ELR (cell line): ENCODE measurements at regions not wholly inside any gene's neighbourhood (a gene's known extent, or its start where the extent isn't known, plus 50 kb on each side); places are given as distances from the start of the nearest gene placed in this dataset.

Experiments used
- DNase-seq: peaks from one replicate; pipeline ENCODE4 v3.0.0-alpha.2; 2015; ENCODE audit warnings: low read depth

- DNase-seq = peak; percentile 10
Observed at GRCh38 chr9:18149471-18150011, 324.4 kb upstream of the ADAMTSL1 start.

- DNase-seq = no peak
Observed at GRCh38 chr9:18154661-18155060, 319.3 kb upstream of the ADAMTSL1 start.

GRCh38 chr9:18159254-18159653 lies 314.7 kb upstream of the ADAMTSL1 start:
- no peak for DNase-seq

- no peak for DNase-seq
Observed at GRCh38 chr9:18163146-18163545, 310.8 kb upstream of the ADAMTSL1 start.

GRCh38 chr9:18167733-18168132 lies 306.2 kb upstream of the ADAMTSL1 start:
- no peak for DNase-seq

GRCh38 chr9:18173923-18174322 lies 300.0 kb upstream of the ADAMTSL1 start:
- no peak for DNase-seq

GRCh38 chr9:18182636-18183035 lies 291.3 kb upstream of the ADAMTSL1 start:
- DNase-seq = no peak

GRCh38 chr9:18183974-18184373 lies 290.0 kb upstream of the ADAMTSL1 start:
- no peak for DNase-seq

- no peak for DNase-seq
Observed at GRCh38 chr9:18184401-18184800, 289.6 kb upstream of the ADAMTSL1 start.

- no peak for DNase-seq
Observed at GRCh38 chr9:18185196-18185595, 288.8 kb upstream of the ADAMTSL1 start.

- DNase-seq = no peak
Observed at GRCh38 chr9:18188971-18189370, 285.0 kb upstream of the ADAMTSL1 start.

- DNase-seq = no peak
Observed at GRCh38 chr9:18189871-18190670, 283.9 kb upstream of the ADAMTSL1 start.

GRCh38 chr9:18190671-18191374 lies 283.1 kb upstream of the ADAMTSL1 start:
- DNase-seq = peak; percentile 4

- peak; percentile 10 for DNase-seq
Observed at GRCh38 chr9:18194316-18194715, 279.6 kb upstream of the ADAMTSL1 start.

GRCh38 chr9:18195223-18195622 lies 278.7 kb upstream of the ADAMTSL1 start:
- no peak for DNase-seq

- DNase-seq = no peak
Observed at GRCh38 chr9:18202924-18203323, 271.0 kb upstream of the ADAMTSL1 start.

- no peak for DNase-seq
Observed at GRCh38 chr9:18207735-18208134, 266.2 kb upstream of the ADAMTSL1 start.

- peak; percentile 56 for DNase-seq
Observed at GRCh38 chr9:18208166-18209059, 265.5 kb upstream of the ADAMTSL1 start.

- no peak for DNase-seq
Observed at GRCh38 chr9:18215626-18216025, 258.3 kb upstream of the ADAMTSL1 start.

- no peak for DNase-seq
Observed at GRCh38 chr9:18216376-18216775, 257.6 kb upstream of the ADAMTSL1 start.

- DNase-seq = no peak
Observed at GRCh38 chr9:18228101-18228500, 245.9 kb upstream of the ADAMTSL1 start.

GRCh38 chr9:18229992-18230676 lies 243.8 kb upstream of the ADAMTSL1 start:
- DNase-seq = no peak
